DLD1 (cell line): ENCODE measurements at regions not wholly inside any gene's neighbourhood (a gene's known extent, or its start where the extent isn't known, plus 50 kb on each side); places are given as distances from the start of the nearest gene placed in this dataset.
"Not testable (repeated sequence)": the region's sequence is repeated elsewhere in the genome, so short reads cannot be mapped to it uniquely, and the experiment has no call there.

Experiments
- in situ Hi-C: cut with HindIII; loops from 2 replicates; pipeline ENCODE4 v1.10.0; 2017; ENCODE audit warnings: low sequenced_read_pairs

GRCh38 chr3:191644291-191644690 lies 183.3 kb downstream of the PYDC2 start:
- in situ Hi-C loops, result no loop called here

DNA sequence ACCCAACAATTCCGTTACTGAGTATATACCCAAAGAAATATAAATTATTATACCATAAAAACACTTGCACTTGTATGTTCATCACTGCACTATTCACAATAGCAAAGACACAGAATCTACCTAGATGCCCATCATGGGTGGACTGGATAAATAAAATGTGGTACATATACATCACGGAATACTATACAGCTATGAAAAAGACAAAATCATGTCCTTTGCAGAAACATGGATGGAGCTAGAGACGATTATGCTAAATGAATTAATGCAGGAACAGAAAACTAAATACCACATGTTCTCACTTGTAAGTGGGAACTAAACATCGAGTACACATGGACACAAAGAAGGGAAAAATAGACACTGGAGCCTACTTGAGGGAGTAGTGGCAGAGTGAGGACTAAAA lies 185.3 kb downstream of the PYDC2 start:
- in situ Hi-C loops, result no loop called here

- in situ Hi-C loops, result no loop called here
Measured at GRCh38 chr3:191648787-191649186, 187.8 kb downstream of the PYDC2 start.

GRCh38 chr3:191649626-191650025 lies 188.7 kb downstream of the PYDC2 start:
- in situ Hi-C loops, result no loop called here

DNA sequence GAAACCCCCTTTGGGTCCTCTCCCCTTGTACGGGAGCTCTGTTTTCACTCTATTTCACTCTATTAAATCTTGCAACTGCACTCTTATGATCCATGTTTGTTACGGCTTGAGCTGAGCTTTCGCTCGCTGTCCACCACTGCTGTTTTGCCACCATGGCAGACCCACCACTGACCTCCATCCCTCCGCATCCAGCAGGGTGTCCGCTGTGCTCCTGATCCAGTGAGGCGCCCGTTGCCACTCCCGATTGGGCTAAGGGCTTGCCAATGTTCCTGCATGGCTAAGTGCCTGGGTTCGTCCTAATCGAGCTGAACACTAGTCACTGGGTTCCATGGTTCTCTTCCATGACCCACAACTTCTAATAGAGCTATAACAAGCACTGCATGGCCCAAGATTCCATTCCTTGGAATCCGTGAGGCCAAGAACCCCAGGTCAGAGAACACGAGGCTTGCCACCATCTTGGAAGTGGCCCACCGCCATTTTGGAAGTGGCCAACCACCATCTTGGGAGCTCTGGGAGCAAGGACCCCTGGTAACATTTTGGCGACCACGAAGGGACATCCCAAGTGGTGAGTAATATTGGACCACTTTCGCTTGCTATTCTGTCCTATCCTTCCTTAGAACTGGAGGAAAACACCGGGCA lies 197.9 kb downstream of the PYDC2 start:
- in situ Hi-C loops, result not testable (repeated sequence)

GRCh38 chr3:191662150-191662549 lies 201.2 kb downstream of the PYDC2 start:
- in situ Hi-C loops, result not testable (repeated sequence)

- in situ Hi-C loops, result loop anchor here (5.0 kb wide), 1 partner anchor 64 kb away; no protein-coding TSS in a partner anchor
Measured at GRCh38 chr3:191680989-191681597, 220.1 kb downstream of the PYDC2 start.

DNA sequence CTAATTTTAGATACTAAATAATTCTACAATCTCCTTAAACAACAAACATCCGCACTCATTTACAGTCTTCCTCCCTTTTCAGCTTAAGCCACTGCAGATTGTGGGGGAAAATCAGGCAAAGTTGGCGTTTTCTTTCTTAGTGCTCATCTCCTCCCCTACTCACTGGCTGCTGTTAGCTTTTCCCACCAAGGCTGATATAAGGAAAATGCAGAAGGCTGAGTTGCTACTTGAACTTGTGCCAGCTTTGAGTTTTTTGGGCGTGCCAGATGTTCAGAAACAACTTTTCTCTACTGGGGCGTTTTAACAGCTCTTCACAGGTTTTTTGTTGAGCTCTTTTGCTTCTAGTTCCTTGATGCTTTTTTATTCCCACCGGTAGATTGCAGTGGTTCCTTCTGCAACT lies 222.0 kb downstream of the PYDC2 start:
- in situ Hi-C loops, result loop anchor here (5.0 kb wide), 1 partner anchor 66 kb away; no protein-coding TSS in a partner anchor

- in situ Hi-C loops, result no loop called here
Measured at GRCh38 chr3:191686626-191687025, 225.7 kb downstream of the PYDC2 start.

- in situ Hi-C loops, result no loop called here
Measured at GRCh38 chr3:191688756-191689433, 227.9 kb downstream of the PYDC2 start.

- in situ Hi-C loops, result not testable (repeated sequence)
Measured at GRCh38 chr3:191691184-191691583, 230.2 kb downstream of the PYDC2 start.

- in situ Hi-C loops, result no loop called here
Measured at GRCh38 chr3:191695131-191695814, 234.3 kb downstream of the PYDC2 start.

DNA sequence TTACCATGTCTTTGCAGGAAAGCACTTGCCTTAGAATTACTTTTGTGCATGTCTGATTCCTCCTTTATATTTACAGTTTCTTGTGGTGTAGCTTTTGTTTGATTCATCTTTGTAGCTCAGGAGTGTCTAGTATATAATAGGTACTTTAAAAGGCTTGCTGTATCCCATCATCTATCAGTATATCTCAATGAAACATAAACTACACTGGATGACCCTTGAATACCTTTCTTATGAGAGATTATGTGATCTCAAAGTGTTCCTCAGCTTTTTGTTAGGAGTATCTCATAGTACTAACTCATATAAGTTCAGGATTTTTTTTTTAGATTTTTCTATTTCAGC lies 234.8 kb downstream of the PYDC2 start:
- in situ Hi-C loops, result no loop called here

GRCh38 chr3:191696348-191696747 lies 235.4 kb downstream of the PYDC2 start:
- in situ Hi-C loops, result no loop called here

- in situ Hi-C loops, result no loop called here
Measured at GRCh38 chr3:191699546-191699945, 238.6 kb downstream of the PYDC2 start.

GRCh38 chr3:191702121-191702520 lies 241.2 kb downstream of the PYDC2 start:
- in situ Hi-C loops, result no loop called here

DNA sequence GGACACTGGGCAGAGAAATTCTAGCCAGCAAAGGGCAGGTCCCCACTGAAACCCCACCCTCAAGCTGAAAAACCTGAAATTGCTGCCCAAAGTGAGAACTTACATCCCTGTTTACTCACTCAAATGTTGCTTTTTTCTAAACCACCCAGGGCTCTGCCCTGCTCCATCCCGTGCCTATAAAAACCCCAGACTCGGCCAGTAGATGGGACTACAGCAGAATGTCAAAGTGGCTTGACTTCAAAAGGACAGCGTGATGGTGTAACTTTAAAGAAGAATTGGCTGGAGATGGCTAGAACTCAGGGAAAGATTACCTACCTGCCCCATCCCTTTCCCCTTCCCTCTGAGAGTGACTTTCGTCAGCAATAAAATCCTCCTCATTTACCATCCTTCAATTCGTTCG lies 246.9 kb downstream of the PYDC2 start:
- in situ Hi-C loops, result no loop called here

- in situ Hi-C loops, result no loop called here
Measured at GRCh38 chr3:191715585-191715984, 254.6 kb downstream of the PYDC2 start.

DNA sequence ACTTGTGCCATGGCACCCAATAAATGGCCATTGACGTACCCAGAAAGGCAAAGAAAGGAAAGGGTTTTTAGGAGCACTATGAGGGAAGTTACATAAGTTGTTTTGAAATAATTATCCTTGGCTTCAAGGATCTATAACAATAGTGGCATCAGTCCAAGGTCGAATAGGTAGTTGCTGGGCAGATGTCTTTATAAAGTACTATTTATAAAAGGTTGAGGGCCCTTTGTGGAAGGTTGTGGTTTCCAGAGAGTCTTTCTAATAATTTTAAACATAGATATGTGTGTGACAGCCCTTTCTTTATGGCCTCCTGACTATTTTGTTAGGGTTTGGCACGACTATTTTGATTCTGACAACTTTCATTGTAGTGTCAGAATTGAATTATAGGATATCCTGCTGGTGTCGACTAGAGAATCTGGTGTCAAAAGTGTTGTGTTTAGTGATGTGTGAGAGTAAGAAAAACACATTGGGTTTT lies 260.5 kb downstream of the PYDC2 start:
- in situ Hi-C loops, result no loop called here

GRCh38 chr3:191721990-191722389 lies 261.0 kb downstream of the PYDC2 start:
- in situ Hi-C loops, result no loop called here

GRCh38 chr3:191727338-191727737 lies 266.4 kb downstream of the PYDC2 start:
- in situ Hi-C loops, result no loop called here

GRCh38 chr3:191728186-191728585 lies 267.2 kb downstream of the PYDC2 start:
- in situ Hi-C loops, result no loop called here
